HEK293T (cell line): ENCODE measurements at regions not wholly inside any gene's neighbourhood (a gene's known extent, or its start where the extent isn't known, plus 50 kb on each side); places are given as distances from the start of the nearest gene placed in this dataset.

ENCODE experiments used
- ARNT ChIP-seq: fragments of 450-650 bp; IDR thresholded peaks from 2 replicates; pipeline ENCODE4 v1.6.1; 2017; ENCODE audit warnings: mild to moderate bottlenecking
- CTBP1 ChIP-seq: fragments of 450-650 bp; IDR thresholded peaks from 2 replicates; pipeline ENCODE4 v1.6.1; 2016; ENCODE audit warnings: borderline replicate concordance
- ELF4 ChIP-seq: fragments of 450-650 bp; IDR thresholded peaks from 2 replicates; pipeline ENCODE4 v1.6.1; 2017; ENCODE audit warnings: antibody characterized with exemption
- FOXM1 ChIP-seq: fragments of 450-650 bp; IDR thresholded peaks from 2 replicates; pipeline ENCODE4 v1.6.1; 2017; ENCODE audit warnings: mild to moderate bottlenecking, borderline replicate concordance
- HDGF ChIP-seq: fragments of 450-650 bp; IDR thresholded peaks from 2 replicates; pipeline ENCODE4 v1.6.1; 2017; ENCODE audit warnings: antibody characterized with exemption, borderline replicate concordance
- L3MBTL2 ChIP-seq: fragments of 450-650 bp; conservative IDR thresholded peaks from 2 replicates; pipeline ENCODE4 v1.6.1; 2016; ENCODE audit warnings: mild to moderate bottlenecking
- LEF1 ChIP-seq: fragments of 450-650 bp; IDR thresholded peaks from 2 replicates; pipeline ENCODE4 v1.6.1; 2017; ENCODE audit warnings: mild to moderate bottlenecking, borderline replicate concordance
- NFRKB ChIP-seq: fragments of 450-650 bp; IDR thresholded peaks from 2 replicates; pipeline ENCODE4 v1.6.1; 2016; ENCODE audit warnings: mild to moderate bottlenecking, moderate library complexity
- SP1 ChIP-seq: fragments of 450-650 bp; IDR thresholded peaks from 2 replicates; pipeline ENCODE4 v1.6.1; 2017
- SUZ12 ChIP-seq: fragments of 450-650 bp; IDR thresholded peaks from 2 replicates; pipeline ENCODE4 v1.6.1; 2016; ENCODE audit warnings: mild to moderate bottlenecking
- TARDBP ChIP-seq: fragments of 450-650 bp; IDR thresholded peaks from 2 replicates; pipeline ENCODE4 v1.6.1; 2016
- ZNF384 ChIP-seq: fragments of 450-650 bp; IDR thresholded peaks from 2 replicates; pipeline ENCODE4 v1.6.1; 2016

GRCh38 chrX:148215726-148216125 lies 234.6 kb downstream of the FMR1NB start:
- TF ChIP-seq SUZ12 (no peak), L3MBTL2 (no peak), ARNT (no peak), FOXM1 (no peak), CTBP1 (no peak), ELF4 (no peak), HDGF (no peak), SP1 (no peak), LEF1 (no peak), NFRKB (no peak), ZNF384 (no peak), TARDBP (no peak)
